ENCODE measurements at regions not wholly inside any gene's neighbourhood (a gene's known extent, or its start where the extent isn't known, plus 50 kb on each side); places are given as distances from the start of the nearest gene placed in this dataset.

GRCh38 chr9:86406366-86406765, 52.2 kb upstream of the TUT7 start:
- TF ChIP-seq POLR2A (IDR thresholded peaks at IDR 0.05) (no peak), CTCF (IDR thresholded peaks at IDR 0.05) (no peak)
